IMR-90 (cell line): ENCODE measurements at regions not wholly inside any gene's neighbourhood (a gene's known extent, or its start where the extent isn't known, plus 50 kb on each side); places are given as distances from the start of the nearest gene placed in this dataset.

Source experiments
- ATAC-seq: fragments of 200-7000 bp; cut with Tn5 transposase; 2 replicates; pipeline ENCODE4 v1.9.1; 2020; ENCODE audit warnings: low read depth, mild to moderate bottlenecking, moderate library complexity
- BruUV-seq: library from RNA; stranded (reverse); fragments of 400-500 nt; replicated peaks from 2 replicates; lab custom pipeline; 2021; lab: Mats Ljungman, UMichigan
- CTCF ChIA-PET: fragments of 300-600 bp; formaldehyde crosslinking; extraction: SDS; loops from one replicate; lab custom pipeline; 2021; ENCODE audit warnings: antibody characterized with exemption; lab: Yijun Ruan, JAX
- POLR2A ChIA-PET: fragments of 300-600 bp; sonication (Branson Sonifier 250); formaldehyde crosslinking; loops from one replicate; lab custom pipeline; 2022; ENCODE audit warnings: antibody characterized with exemption; ENCODE audit not compliant: unreplicated experiment; lab: Charles Lee
- DNase-seq: peaks from one replicate; pipeline ENCODE4 v3.0.0; 2013
- H2AFZ ChIP-seq: replicated peaks from 2 replicates; pipeline ENCODE3; 2013; ENCODE audit warnings: low read length, mild to moderate bottlenecking; ENCODE audit not compliant: poor library complexity
- H2AK5ac ChIP-seq: 2 replicates; pipeline ENCODE4 v1.6.1; 2013; ENCODE audit warnings: low read depth, low read length, inconsistent platforms
- H2AK9ac ChIP-seq: replicated peaks from 2 replicates; pipeline ENCODE3; 2013; ENCODE audit warnings: mild to moderate bottlenecking, low read depth, low read length, moderate library complexity; ENCODE audit not compliant: poor library complexity
- H2BK120ac ChIP-seq: 2 replicates; pipeline ENCODE4 v1.6.1; 2013; ENCODE audit warnings: low read depth, low read length, inconsistent platforms
- H2BK15ac ChIP-seq: 3 replicates; pipeline ENCODE4 v1.6.1; 2013; ENCODE audit warnings: low read depth, low read length, inconsistent platforms
- H2BK20ac ChIP-seq: 2 replicates; pipeline ENCODE4 v1.6.1; 2013; ENCODE audit warnings: low read depth, mild to moderate bottlenecking, inconsistent platforms, low read length, moderate library complexity
- H2BK5ac ChIP-seq: 2 replicates; pipeline ENCODE4 v1.6.1; 2013; ENCODE audit warnings: mild to moderate bottlenecking, low read depth, low read length, inconsistent platforms; ENCODE audit not compliant: poor library complexity, severe bottlenecking
- H3K14ac ChIP-seq: replicated peaks from 2 replicates; pipeline ENCODE4 v1.6.1; 2013; ENCODE audit warnings: low read depth, low read length, inconsistent platforms
- H3K18ac ChIP-seq: 2 replicates; pipeline ENCODE4 v1.6.1; 2013; ENCODE audit warnings: low read depth, low read length, control low read depth
- H3K23ac ChIP-seq: 2 replicates; pipeline ENCODE4 v1.6.1; 2013; ENCODE audit warnings: low read depth, low read length, inconsistent platforms
- H3K27ac ChIP-seq: 2 replicates; pipeline ENCODE4 v1.5.1; 2013; ENCODE audit warnings: mild to moderate bottlenecking, control low read depth, low read length; ENCODE audit not compliant: insufficient read depth
- H3K27me3 ChIP-seq: 2 replicates; pipeline ENCODE4 v1.6.1; 2013; ENCODE audit warnings: low read length; ENCODE audit not compliant: control insufficient read depth, insufficient read depth
- H3K36me3 ChIP-seq: 2 replicates; pipeline ENCODE4 v1.6.1; 2013; ENCODE audit warnings: low read length, mixed read lengths; ENCODE audit not compliant: control insufficient read depth, insufficient read depth
- H3K4ac ChIP-seq: 2 replicates; pipeline ENCODE4 v1.6.1; 2013; ENCODE audit warnings: low read depth, low read length, inconsistent platforms
- H3K4me1 ChIP-seq: 2 replicates; pipeline ENCODE4 v1.6.1; 2013; ENCODE audit warnings: low read length, mixed read lengths; ENCODE audit not compliant: control insufficient read depth, insufficient read depth
- H3K4me2 ChIP-seq: 2 replicates; pipeline ENCODE4 v1.6.1; 2013; ENCODE audit warnings: low read depth, mild to moderate bottlenecking, control low read depth, low read length, moderate library complexity
- H3K4me3 ChIP-seq: 2 replicates; pipeline ENCODE4 v1.5.1; 2013; ENCODE audit warnings: low read depth, mild to moderate bottlenecking, control low read depth, low read length, moderate library complexity; ENCODE audit not compliant: insufficient read depth
- H3K56ac ChIP-seq: 2 replicates; pipeline ENCODE4 v1.6.1; 2013; ENCODE audit warnings: low read length, inconsistent platforms; ENCODE audit not compliant: insufficient read depth; ENCODE audit errors: extremely low read depth
- H3K79me1 ChIP-seq, 2 experiments: 2 replicates each; pipeline ENCODE4 v1.6.1; 2013; ENCODE audit warnings: low read length in 2 of 2, inconsistent platforms in 1 of 2, low read depth in 1 of 2
- H3K9ac ChIP-seq: 2 replicates; pipeline ENCODE4 v1.6.1; 2013; ENCODE audit warnings: low read depth, low read length, control low read depth
- H3K9me1 ChIP-seq: 2 replicates; pipeline ENCODE4 v1.6.1; 2013; ENCODE audit warnings: low read length, inconsistent platforms; ENCODE audit not compliant: insufficient read depth
- H3K9me3 ChIP-seq: 2 replicates; pipeline ENCODE4 v1.6.1; 2013; ENCODE audit warnings: low read length; ENCODE audit not compliant: control insufficient read depth, insufficient read depth
- H4K20me1 ChIP-seq: 2 replicates; pipeline ENCODE4 v1.6.1; 2013; ENCODE audit warnings: low read length, inconsistent platforms; ENCODE audit not compliant: insufficient read depth
- H4K5ac ChIP-seq: 2 replicates; pipeline ENCODE4 v1.6.1; 2013; ENCODE audit warnings: mild to moderate bottlenecking, low read depth, low read length, control low read depth
- H4K8ac ChIP-seq, 2 experiments: 2 replicates each; pipeline ENCODE4 v1.6.1; 2013; ENCODE audit warnings: low read depth in 2 of 2, low read length in 2 of 2, control low read depth in 1 of 2, inconsistent platforms in 1 of 2
- H4K91ac ChIP-seq: 2 replicates; pipeline ENCODE4 v1.6.1; 2013; ENCODE audit warnings: low read depth, low read length, inconsistent platforms; ENCODE audit not compliant: insufficient read depth
- BHLHE40 ChIP-seq: fragments of 150-350 bp; IDR thresholded peaks from 2 replicates; pipeline ENCODE4 v1.6.1; 2016; ENCODE audit warnings: mild to moderate bottlenecking, low read depth, low read length
- CEBPB ChIP-seq: IDR thresholded peaks from 2 replicates; pipeline ENCODE4 v1.6.1; 2012; ENCODE audit warnings: low read depth, low read length, improper control_type of control experiment
- CHD1 ChIP-seq: IDR thresholded peaks from 2 replicates; pipeline ENCODE4 v1.6.1; 2012; ENCODE audit warnings: low read depth, low read length, improper control_type of control experiment
- CTCF ChIP-seq: conservative IDR thresholded peaks from 2 replicates; pipeline ENCODE4 v1.5.1; 2012; ENCODE audit warnings: mild to moderate bottlenecking, low read depth, low read length, improper control_type of control experiment
- FOS ChIP-seq: fragments of 150-350 bp; IDR thresholded peaks from 2 replicates; pipeline ENCODE4 v1.6.1; 2016; ENCODE audit warnings: low read depth, low read length
- MAFK ChIP-seq: IDR thresholded peaks from 2 replicates; pipeline ENCODE4 v1.6.1; 2012; ENCODE audit warnings: low read depth, low read length, improper control_type of control experiment
- MXI1 ChIP-seq: IDR thresholded peaks from 2 replicates; pipeline ENCODE4 v1.6.1; 2012; ENCODE audit warnings: low read depth, mild to moderate bottlenecking, low read length, moderate library complexity, borderline replicate concordance
- NFE2L2 ChIP-seq: fragments of 150-350 bp; IDR thresholded peaks from 2 replicates; pipeline ENCODE4 v1.6.1; 2016; ENCODE audit warnings: low read depth, mild to moderate bottlenecking, low read length
- RAD21 ChIP-seq: IDR thresholded peaks from 2 replicates; pipeline ENCODE4 v1.6.1; 2012; ENCODE audit warnings: low read length, improper control_type of control experiment
- RCOR1 ChIP-seq: IDR thresholded peaks from 2 replicates; pipeline ENCODE4 v1.6.1; 2012; ENCODE audit warnings: mild to moderate bottlenecking, low read length, improper control_type of control experiment; ENCODE audit not compliant: insufficient replicate concordance
- USF2 ChIP-seq: fragments of 150-350 bp; IDR thresholded peaks from 2 replicates; pipeline ENCODE4 v1.6.1; 2017; ENCODE audit warnings: mild to moderate bottlenecking, antibody characterized with exemption, low read length, low read depth
- WGBS, 2 experiments: methylation state at CpG; one replicate each; pipeline versions ENCODE4 v1.1.5 to v1.1.7; 2013; ENCODE audit warnings: missing lambda C conversion rate in 2 of 2; ENCODE audit not compliant: insufficient read length in 1 of 2; ENCODE audit errors: extremely low coverage in 2 of 2; 5-methylcytosine and 5-hydroxymethylcytosine counted together
- dilution Hi-C: fragments of 300-500 bp; cut with HindIII; formaldehyde crosslinking; loops from one replicate; pipeline ENCODE4 v1.14.3; 2018; ENCODE audit warnings: low sequenced_read_pairs; ENCODE audit not compliant: unreplicated experiment
- in situ Hi-C: fragments of 300-500 bp; cut with MboI; formaldehyde crosslinking; loops from 3 replicates; pipeline ENCODE4 v1.14.3; 2019; ENCODE audit warnings: low sequenced_read_pairs, inconsistent platforms, mixed read lengths
- intact Hi-C: fragments of 100-400 bp; cut with micrococcal nuclease; formaldehyde crosslinking; loops from 2 replicates; pipeline ENCODE4 v1.10.0; 2022

- H2BK120ac ChIP-seq, result no peak overlapping the region
- H4K20me1 ChIP-seq, result no peaks in the 10 kb centered on the region
- no peak overlapping the region for H2BK20ac ChIP-seq
- no peak for TF ChIP-seq BHLHE40
- no peak for TF ChIP-seq NFE2L2
- TF ChIP-seq RAD21, result no peak
- no peak for TF ChIP-seq CTCF
- no peak for TF ChIP-seq CHD1
- no peak for TF ChIP-seq MXI1
- TF ChIP-seq CEBPB, result no peak
- no peak for TF ChIP-seq MAFK
- TF ChIP-seq USF2, result no peak
- TF ChIP-seq RCOR1, result no peak
- no peak for TF ChIP-seq FOS
- POLR2A ChIA-PET, result no interaction called here
- H4K5ac ChIP-seq, result no peak overlapping the region
- H3K4me2 ChIP-seq, result no peak overlapping the region
- BruUV-seq, result no TSS peak
- no peak overlapping the region for H3K56ac ChIP-seq
- H3K79me1 ChIP-seq, result no peaks in the 10 kb centered on the region
- peaks cover 1% of the 10 kb centered on the region; the same call in 1 of the 2 replicates for H3K4me1 ChIP-seq
- DNase-seq (no peak), ATAC-seq (no peak)
- no peak overlapping the region for H2BK5ac ChIP-seq
- dilution Hi-C loops, result no loop called here
- H3K18ac ChIP-seq, result no peak overlapping the region
- CTCF ChIA-PET, result no interaction called here
- WGBS, 2 experiments, result no CpG with 5 or more reads among the region's 5 CpGs
- no peak overlapping the region for H4K91ac ChIP-seq
- no peak overlapping the region for H3K4ac ChIP-seq
- H3K9ac ChIP-seq, result no peak overlapping the region
- no peaks in the 10 kb centered on the region for H3K27me3 ChIP-seq
- H2AFZ ChIP-seq, result no peak overlapping the region
- no peak overlapping the region for H3K23ac ChIP-seq
- H3K36me3 ChIP-seq, result no peaks in the 10 kb centered on the region
- no peak overlapping the region for H4K8ac ChIP-seq
- H2BK15ac ChIP-seq, result no peak overlapping the region
- H3K9me3 ChIP-seq, result no peaks in the 10 kb centered on the region
- no peak overlapping the region for H3K4me3 ChIP-seq
- no peak overlapping the region for H2AK9ac ChIP-seq
- no peak overlapping the region for H3K14ac ChIP-seq
- H2AK5ac ChIP-seq, result no peak overlapping the region
- no peak overlapping the region for H3K27ac ChIP-seq
- intact Hi-C loops, result no loop called here
- no peaks in the 10 kb centered on the region for H3K9me1 ChIP-seq
- in situ Hi-C loops, result no loop called here
Observed at GRCh38 chr4:173761236-173761635, 231.2 kb upstream of the HAND2 start.
